ENCODE measurements at regions not wholly inside any gene's neighbourhood (a gene's known extent, or its start where the extent isn't known, plus 50 kb on each side); places are given as distances from the start of the nearest gene placed in this dataset.

- no peak for TF ChIP-seq CTCF (IDR thresholded peaks at IDR 0.05)
- no peak for TF ChIP-seq POLR2A (IDR thresholded peaks at IDR 0.05)
These were observed 319.4 kb upstream of the NR2F2 start for GRCh38 chr15:96011136-96011535.

Data from uterus (tissue), 2 donors.